CD14-positive monocyte (primary cell): ENCODE measurements at regions not wholly inside any gene's neighbourhood (a gene's known extent, or its start where the extent isn't known, plus 50 kb on each side); places are given as distances from the start of the nearest gene placed in this dataset.

Experiments
- DNase-seq, 3 donors: peaks; one replicate each; pipeline ENCODE4 v3.0.0-alpha.2; 2011 to 2022
- H2AFZ ChIP-seq: 2 replicates; pipeline ENCODE4 v1.6.0; 2012; ENCODE audit warnings: mild to moderate bottlenecking, low read depth, low read length, inconsistent platforms; ENCODE audit not compliant: insufficient read depth, poor library complexity, severe bottlenecking
- H3K27ac ChIP-seq, 2 donors: 1 replicate in 1 of 2; 2 replicates in 1 of 2; pipeline ENCODE4 v1.5.1; 2012 to 2013; ENCODE audit warnings: low read length in 2 of 2, control low read depth in 1 of 2, inconsistent platforms in 1 of 2, low read depth in 1 of 2, mild to moderate bottlenecking in 1 of 2
- H3K27me3 ChIP-seq, 2 donors: one replicate each; pipeline versions ENCODE4 v1.6.0 to v1.6.1; 2011 to 2013; ENCODE audit warnings: low read length in 2 of 2; ENCODE audit not compliant: control insufficient read depth in 2 of 2, insufficient read depth in 2 of 2
- H3K36me3 ChIP-seq, 2 donors: replicated peaks in 1 of 2; 1 replicate in 1 of 2; 2 replicates in 1 of 2; pipeline versions ENCODE4 v1.5.1 to v1.6.1; 2012 to 2013; ENCODE audit warnings: low read length in 2 of 2, control low read depth in 1 of 2, inconsistent platforms in 1 of 2, mild to moderate bottlenecking in 1 of 2; ENCODE audit not compliant: insufficient read depth in 2 of 2, control insufficient read depth in 1 of 2
- H3K4me1 ChIP-seq, 2 donors: 1 replicate in 1 of 2; 2 replicates in 1 of 2; pipeline versions ENCODE4 v1.5.1 to v1.6.1; 2012 to 2013; ENCODE audit warnings: low read length in 2 of 2, control low read depth in 1 of 2, inconsistent platforms in 1 of 2, mild to moderate bottlenecking in 1 of 2, moderate library complexity in 1 of 2; ENCODE audit not compliant: insufficient read depth in 2 of 2, control insufficient read depth in 1 of 2
- H3K4me2 ChIP-seq: replicated peaks from 2 replicates; pipeline ENCODE3; 2012; ENCODE audit warnings: low read length, moderate library complexity, mild to moderate bottlenecking; ENCODE audit not compliant: poor library complexity, severe bottlenecking; ENCODE audit errors: extremely low read depth
- H3K4me3 ChIP-seq, 3 experiments: fragments of 200-600 bp in 1 of 3; sonication (generic) in 1 of 3; replicated peaks in 1 of 3; 1 replicate in 2 of 3; 2 replicates in 1 of 3; pipeline ENCODE4 v1.5.1; 2011 to 2013; ENCODE audit warnings: low read length in 3 of 3, mild to moderate bottlenecking in 3 of 3, control low read depth in 2 of 3, low read depth in 2 of 3, inconsistent platforms in 1 of 3, moderate library complexity in 1 of 3
- H3K79me2 ChIP-seq: 2 replicates; pipeline ENCODE4 v1.6.0; 2012; ENCODE audit warnings: mild to moderate bottlenecking, control low read depth, inconsistent platforms, low read length, moderate library complexity; ENCODE audit not compliant: insufficient read depth
- H3K9ac ChIP-seq: 2 replicates; pipeline ENCODE4 v1.6.0; 2017; ENCODE audit warnings: low read length, mild to moderate bottlenecking; ENCODE audit not compliant: insufficient read depth, poor library complexity, severe bottlenecking
- H3K9me3 ChIP-seq, 2 donors: replicated peaks in 1 of 2; 1 replicate in 1 of 2; 2 replicates in 1 of 2; pipeline versions ENCODE4 v1.5.1 to v1.6.1; 2012 to 2013; ENCODE audit warnings: low read length in 2 of 2, control low read depth in 1 of 2; ENCODE audit not compliant: control insufficient read depth in 1 of 2, insufficient read depth in 1 of 2
- H4K20me1 ChIP-seq: 2 replicates; pipeline ENCODE4 v1.6.0; 2012; ENCODE audit warnings: mild to moderate bottlenecking, low read length, control low read depth, moderate library complexity; ENCODE audit not compliant: insufficient read depth
- H3K27ac Mint-ChIP-seq, 7 donors: one replicate each; pipeline ENCODE4 v1.8.0; 2020; ENCODE audit warnings: mild to moderate bottlenecking in 7 of 7, mixed read lengths in 7 of 7, moderate library complexity in 6 of 7, inconsistent platforms in 2 of 7
- H3K27me3 Mint-ChIP-seq, 3 donors: one replicate each; pipeline ENCODE4 v1.8.0; 2021 to 2022; ENCODE audit warnings: low read depth in 3 of 3, mild to moderate bottlenecking in 3 of 3, mixed read lengths in 3 of 3, moderate library complexity in 3 of 3, inconsistent platforms in 1 of 3
- H3K36me3 Mint-ChIP-seq, 2 donors: one replicate each; pipeline ENCODE4 v1.8.0; 2020; ENCODE audit warnings: mixed read lengths in 2 of 2, inconsistent platforms in 1 of 2, mild to moderate bottlenecking in 1 of 2
- H3K4me1 Mint-ChIP-seq: one replicate; pipeline ENCODE4 v1.8.0; 2020; ENCODE audit warnings: mild to moderate bottlenecking, mixed read lengths
- H3K4me3 Mint-ChIP-seq, 2 donors: one replicate each; pipeline ENCODE4 v1.8.0; 2020; ENCODE audit warnings: mild to moderate bottlenecking in 2 of 2, mixed read lengths in 2 of 2, moderate library complexity in 1 of 2
- H3K9me3 Mint-ChIP-seq, 7 donors: one replicate each; pipeline ENCODE4 v1.8.0; 2020 to 2022; ENCODE audit warnings: mixed read lengths in 7 of 7, mild to moderate bottlenecking in 6 of 7, moderate library complexity in 6 of 7, inconsistent platforms in 2 of 7
- CTCF ChIP-seq: fragments of 200-600 bp; IDR thresholded peaks from one replicate; pipeline ENCODE4 v1.8.0; 2022; ENCODE audit warnings: antibody characterized with exemption, mild to moderate bottlenecking
- WGBS: methylation state at CpG from one replicate; pipeline ENCODE4 v1.1.5; 2013; ENCODE audit warnings: missing lambda C conversion rate; ENCODE audit not compliant: insufficient coverage; 5-methylcytosine and 5-hydroxymethylcytosine counted together
- intact Hi-C, 2 donors: fragments of 100-400 bp; cut with micrococcal nuclease; formaldehyde crosslinking; loops; one replicate each; pipeline versions ENCODE4 v1.15.0 to v1.15.1; 2023

GRCh38 chr10:90143937-90144336 is 442.5 kb downstream of the KIF20B start:
- DNase-seq, result no peak
- H3K36me3 ChIP-seq, result no peaks in the 10 kb centered on the region
- no peaks in the 10 kb centered on the region for H3K36me3 Mint-ChIP-seq
- H3K27me3 ChIP-seq, result no peaks in the 10 kb centered on the region
- H3K27ac ChIP-seq, result no peak overlapping the region
- no peak overlapping the region for H3K27ac Mint-ChIP-seq
- no peak overlapping the region for H3K4me3 Mint-ChIP-seq
- no peaks in the 10 kb centered on the region for H3K79me2 ChIP-seq
- no peaks in the 10 kb centered on the region for H3K4me1 Mint-ChIP-seq
- peaks cover 0 to 9% (median 4%) of the 10 kb centered on the region in 7 donors for H3K9me3 Mint-ChIP-seq
- no peak overlapping the region for H3K9ac ChIP-seq
- H3K4me3 ChIP-seq, result no peak overlapping the region
- H3K27me3 Mint-ChIP-seq, result peaks cover 0 to 3% (median 2%) of the 10 kb centered on the region in 3 donors
- no peak overlapping the region for H3K4me2 ChIP-seq
- WGBS, result no CpG with 5 or more reads among the region's 1 CpG
- no peaks in the 10 kb centered on the region for H4K20me1 ChIP-seq
- TF ChIP-seq CTCF, result no peak
- intact Hi-C loops, result no loop called here
- H2AFZ ChIP-seq, result no peak overlapping the region
- peaks cover 3 to 9% of the 10 kb centered on the region in 2 donors for H3K9me3 ChIP-seq
- no peaks in the 10 kb centered on the region for H3K4me1 ChIP-seq

- no peak overlapping the region for H3K4me3 ChIP-seq
- no peaks in the 10 kb centered on the region for H4K20me1 ChIP-seq
- H3K79me2 ChIP-seq, result no peaks in the 10 kb centered on the region
- H3K36me3 ChIP-seq, result no peaks in the 10 kb centered on the region
- Mint-ChIP-seq H3K36me3 (no peaks in the 10 kb centered on the region), H3K27ac (no peak overlapping the region), H3K27me3 (peaks cover 0 to 2% (median 0%) of the 10 kb centered on the region in 3 donors), H3K4me1 (no peaks in the 10 kb centered on the region), H3K9me3 (peaks cover 0 to 1% (median 0%) of the 10 kb centered on the region in 7 donors), H3K4me3 (no peak overlapping the region)
- no peak overlapping the region for H3K27ac ChIP-seq
- 60% methylated on average over 1 of the region's 6 CpGs for WGBS
- H3K27me3 ChIP-seq, result no peaks in the 10 kb centered on the region
- H2AFZ ChIP-seq, result no peak overlapping the region
- DNase-seq, result no peak
- no peak overlapping the region for H3K9ac ChIP-seq
- intact Hi-C loops, result no loop called here
- H3K9me3 ChIP-seq, result no peaks in the 10 kb centered on the region
- TF ChIP-seq CTCF, result no peak
- no peaks in the 10 kb centered on the region for H3K4me1 ChIP-seq
- H3K4me2 ChIP-seq, result no peak overlapping the region
These were observed 446.9 kb downstream of the KIF20B start for GRCh38 chr10:90148116-90148855.
